ENCODE measurements at regions not wholly inside any gene's neighbourhood (a gene's known extent, or its start where the extent isn't known, plus 50 kb on each side); places are given as distances from the start of the nearest gene placed in this dataset.

GRCh38 chr10:130807721-130808120 lies 503.8 kb downstream of the TCERG1L start:
- no peak for DNase-seq

GRCh38 chr10:130808243-130808642 lies 503.3 kb downstream of the TCERG1L start:
- no peak for DNase-seq

- no peak for DNase-seq
Observed at GRCh38 chr10:130808686-130809085, 502.8 kb downstream of the TCERG1L start.

- no peak for DNase-seq
Observed at GRCh38 chr10:130809181-130809580, 502.3 kb downstream of the TCERG1L start.

GRCh38 chr10:130809761-130810515 lies 501.6 kb downstream of the TCERG1L start:
- no peak for DNase-seq

- no peak for DNase-seq
Observed at GRCh38 chr10:130810856-130811255, 500.7 kb downstream of the TCERG1L start.

- DNase-seq: no peak
Observed at GRCh38 chr10:130812381-130813148, 499.0 kb downstream of the TCERG1L start.

- DNase-seq: no peak
Observed at GRCh38 chr10:130814610-130815009, 496.9 kb downstream of the TCERG1L start.

- DNase-seq: no peak
Observed at GRCh38 chr10:130816116-130816901, 495.2 kb downstream of the TCERG1L start.

GRCh38 chr10:130817046-130817624 lies 494.4 kb downstream of the TCERG1L start:
- no peak for DNase-seq

- DNase-seq: no peak
Observed at GRCh38 chr10:130817674-130818073, 493.8 kb downstream of the TCERG1L start.

GRCh38 chr10:130820880-130821482 lies 490.5 kb downstream of the TCERG1L start:
- DNase-seq: no peak

GRCh38 chr10:130824230-130825014 lies 487.1 kb downstream of the TCERG1L start:
- DNase-seq: no peak

- no peak for DNase-seq
Observed at GRCh38 chr10:130833596-130833995, 477.9 kb downstream of the TCERG1L start.

GRCh38 chr10:130834170-130834569 lies 477.4 kb downstream of the TCERG1L start:
- DNase-seq: no peak

- no peak for DNase-seq
Observed at GRCh38 chr10:130834573-130834972, 476.9 kb downstream of the TCERG1L start.

GRCh38 chr10:130835068-130835467 lies 476.5 kb downstream of the TCERG1L start:
- DNase-seq: no peak

- no peak for DNase-seq
Observed at GRCh38 chr10:130836344-130836743, 475.2 kb downstream of the TCERG1L start.

- no peak for DNase-seq
Observed at GRCh38 chr10:130843051-130843653, 468.4 kb downstream of the TCERG1L start.

- DNase-seq: no peak
Observed at GRCh38 chr10:130844310-130844709, 467.2 kb downstream of the TCERG1L start.

- no peak for DNase-seq
Observed at GRCh38 chr10:130847170-130847569, 464.4 kb downstream of the TCERG1L start.
